ENCODE measurements at regions not wholly inside any gene's neighbourhood (a gene's known extent, or its start where the extent isn't known, plus 50 kb on each side); places are given as distances from the start of the nearest gene placed in this dataset.

DNA sequence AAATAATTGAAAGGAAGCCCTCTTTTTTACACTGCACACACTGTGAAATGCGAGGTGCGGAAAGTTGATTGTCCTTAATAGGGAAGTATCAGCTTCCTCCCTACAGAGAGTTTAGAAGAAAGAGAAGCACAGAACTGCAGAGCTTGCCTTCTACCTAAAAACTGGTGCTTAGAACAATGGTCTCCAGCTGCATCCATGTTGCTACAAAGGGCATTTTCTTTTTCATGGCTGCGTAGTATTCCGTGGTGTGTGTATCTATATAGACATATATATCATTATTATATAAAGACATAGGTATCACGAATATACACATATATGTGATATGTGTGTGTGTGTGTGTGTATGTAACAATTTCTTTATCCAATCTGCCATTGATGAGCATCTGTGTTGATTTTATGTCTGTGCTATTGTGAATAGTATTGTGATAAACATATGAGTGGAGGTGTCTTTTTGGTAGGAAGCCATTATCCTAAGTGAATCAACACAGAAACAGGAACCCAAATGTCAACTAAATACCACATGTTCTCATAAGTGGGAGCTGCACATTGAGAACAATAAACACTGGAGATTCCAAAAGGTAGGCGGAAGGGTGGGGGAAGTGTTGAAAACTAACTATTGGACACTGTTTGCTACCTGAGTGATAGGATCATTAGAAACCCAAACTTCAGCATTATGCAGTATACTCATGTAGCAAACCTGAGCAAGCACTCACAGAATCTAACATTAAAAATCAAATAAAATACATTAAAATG lies 290.0 kb upstream of the RUNX1 start:
- H3K4me3 ChIP-seq (replicated peaks; ENCODE audit: insufficient read depth, low read length) = no peak overlapping the region
- no peak for DNase-seq (ENCODE audit: low read depth in 1 of 2, low spot score in 1 of 2)
- H3K27me3 ChIP-seq (ENCODE audit: insufficient read depth, poor library complexity, severe bottlenecking) = no peaks in the 10 kb centered on the region
- H3K27ac ChIP-seq (replicated peaks) = no peak overlapping the region
- TF ChIP-seq SPI1 (IDR thresholded peaks at IDR 0.05; ENCODE audit: borderline replicate concordance, low read depth) (no peak), POLR2AphosphoS5 (IDR thresholded peaks at IDR 0.05; ENCODE audit: low read depth) (no peak), GABPA (IDR thresholded peaks at IDR 0.05; ENCODE audit: low read depth) (no peak), REST (IDR thresholded peaks at IDR 0.05; ENCODE audit: insufficient replicate concordance, low read depth) (no peak)
- TF ChIP-seq, protein P1, sequence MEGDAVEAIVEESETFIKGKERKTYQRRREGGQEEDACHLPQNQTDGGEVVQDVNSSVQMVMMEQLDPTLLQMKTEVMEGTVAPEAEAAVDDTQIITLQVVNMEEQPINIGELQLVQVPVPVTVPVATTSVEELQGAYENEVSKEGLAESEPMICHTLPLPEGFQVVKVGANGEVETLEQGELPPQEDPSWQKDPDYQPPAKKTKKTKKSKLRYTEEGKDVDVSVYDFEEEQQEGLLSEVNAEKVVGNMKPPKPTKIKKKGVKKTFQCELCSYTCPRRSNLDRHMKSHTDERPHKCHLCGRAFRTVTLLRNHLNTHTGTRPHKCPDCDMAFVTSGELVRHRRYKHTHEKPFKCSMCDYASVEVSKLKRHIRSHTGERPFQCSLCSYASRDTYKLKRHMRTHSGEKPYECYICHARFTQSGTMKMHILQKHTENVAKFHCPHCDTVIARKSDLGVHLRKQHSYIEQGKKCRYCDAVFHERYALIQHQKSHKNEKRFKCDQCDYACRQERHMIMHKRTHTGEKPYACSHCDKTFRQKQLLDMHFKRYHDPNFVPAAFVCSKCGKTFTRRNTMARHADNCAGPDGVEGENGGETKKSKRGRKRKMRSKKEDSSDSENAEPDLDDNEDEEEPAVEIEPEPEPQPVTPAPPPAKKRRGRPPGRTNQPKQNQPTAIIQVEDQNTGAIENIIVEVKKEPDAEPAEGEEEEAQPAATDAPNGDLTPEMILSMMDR (IDR thresholded peaks at IDR 0.05; ENCODE audit: insufficient read depth, low read length) = no peak

DNA sequence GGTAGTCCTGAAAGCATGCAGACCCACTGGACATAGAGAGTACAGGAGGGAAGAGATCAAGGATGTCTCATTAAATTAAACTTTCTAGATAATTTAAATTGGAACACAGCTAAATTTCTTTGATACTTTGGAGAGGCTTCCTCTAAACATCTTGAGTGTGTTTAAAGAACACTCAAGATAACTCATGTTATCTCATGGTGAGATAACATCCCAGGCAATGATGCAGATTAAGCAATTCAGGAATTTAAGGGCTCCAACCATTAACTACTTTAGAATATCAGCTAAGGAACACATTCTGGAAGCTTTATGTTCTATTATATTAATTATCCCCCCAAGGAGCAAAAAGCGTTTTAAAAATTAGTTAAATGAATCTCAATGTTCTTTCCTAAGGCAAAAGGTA lies 289.2 kb upstream of the RUNX1 start:
- no peak for DNase-seq (ENCODE audit: low read depth in 1 of 2, low spot score in 1 of 2)
- Histone ChIP-seq H3K27ac (replicated peaks) (no peak overlapping the region), H3K27me3 (ENCODE audit: insufficient read depth, poor library complexity, severe bottlenecking) (no peaks in the 10 kb centered on the region), H3K4me3 (replicated peaks; ENCODE audit: insufficient read depth, low read length) (no peak overlapping the region)
- TF ChIP-seq POLR2AphosphoS5 (IDR thresholded peaks at IDR 0.05; ENCODE audit: low read depth) (no peak), REST (IDR thresholded peaks at IDR 0.05; ENCODE audit: insufficient replicate concordance, low read depth) (no peak), SPI1 (IDR thresholded peaks at IDR 0.05; ENCODE audit: borderline replicate concordance, low read depth) (no peak), GABPA (IDR thresholded peaks at IDR 0.05; ENCODE audit: low read depth) (no peak)
- TF ChIP-seq, protein P1 (IDR thresholded peaks at IDR 0.05; ENCODE audit: insufficient read depth, low read length) = no peak

- TF ChIP-seq SPI1 (IDR thresholded peaks at IDR 0.05; ENCODE audit: borderline replicate concordance, low read depth) (no peak), GABPA (IDR thresholded peaks at IDR 0.05; ENCODE audit: low read depth) (no peak), POLR2AphosphoS5 (IDR thresholded peaks at IDR 0.05; ENCODE audit: low read depth) (no peak), REST (IDR thresholded peaks at IDR 0.05; ENCODE audit: insufficient replicate concordance, low read depth) (no peak)
- TF ChIP-seq, protein P1 (IDR thresholded peaks at IDR 0.05; ENCODE audit: insufficient read depth, low read length) = no peak
- H3K27ac ChIP-seq (replicated peaks) = no peak overlapping the region
- H3K27me3 ChIP-seq (ENCODE audit: insufficient read depth, poor library complexity, severe bottlenecking) = no peaks in the 10 kb centered on the region
- no peak overlapping the region for H3K4me3 ChIP-seq (replicated peaks; ENCODE audit: insufficient read depth, low read length)
- no peak for DNase-seq (ENCODE audit: low read depth in 1 of 2, low spot score in 1 of 2)
Measured at GRCh38 chr21:35337573-35337972, 288.5 kb upstream of the RUNX1 start.

Measured in HL-60 (cell line).